Effector memory CD4-positive, alpha-beta T cell (primary cell): ENCODE measurements at regions not wholly inside any gene's neighbourhood (a gene's known extent, or its start where the extent isn't known, plus 50 kb on each side); places are given as distances from the start of the nearest gene placed in this dataset.

Experiments
- DNase-seq, 3 donors: peaks; one replicate each; pipeline ENCODE4 v3.0.0-alpha.2; 2020
- H3K27ac ChIP-seq: 2 replicates; pipeline ENCODE4 v1.7.0; 2013; ENCODE audit warnings: mild to moderate bottlenecking, low read length, moderate library complexity; ENCODE audit not compliant: insufficient read depth, poor library complexity, severe bottlenecking
- H3K27me3 ChIP-seq: replicated peaks from 2 replicates; pipeline ENCODE4 v1.7.0; 2013; ENCODE audit warnings: mild to moderate bottlenecking, low read length; ENCODE audit not compliant: insufficient read depth, control insufficient read depth, poor library complexity, severe bottlenecking
- H3K36me3 ChIP-seq: 2 replicates; pipeline ENCODE4 v1.7.0; 2013; ENCODE audit warnings: mild to moderate bottlenecking, low read length, moderate library complexity; ENCODE audit not compliant: control insufficient read depth, insufficient read depth
- H3K4me1 ChIP-seq: 2 replicates; pipeline ENCODE4 v1.7.0; 2013; ENCODE audit warnings: low read length, mild to moderate bottlenecking; ENCODE audit not compliant: control insufficient read depth, insufficient read depth, poor library complexity, severe bottlenecking
- H3K4me3 ChIP-seq: 2 replicates; pipeline ENCODE4 v1.7.0; 2013; ENCODE audit warnings: low read length, low read depth, mild to moderate bottlenecking; ENCODE audit not compliant: insufficient read depth, poor library complexity, severe bottlenecking
- H3K9me3 ChIP-seq: 2 replicates; pipeline ENCODE4 v1.7.0; 2013; ENCODE audit warnings: mild to moderate bottlenecking, low read length, moderate library complexity; ENCODE audit not compliant: control insufficient read depth

DNA sequence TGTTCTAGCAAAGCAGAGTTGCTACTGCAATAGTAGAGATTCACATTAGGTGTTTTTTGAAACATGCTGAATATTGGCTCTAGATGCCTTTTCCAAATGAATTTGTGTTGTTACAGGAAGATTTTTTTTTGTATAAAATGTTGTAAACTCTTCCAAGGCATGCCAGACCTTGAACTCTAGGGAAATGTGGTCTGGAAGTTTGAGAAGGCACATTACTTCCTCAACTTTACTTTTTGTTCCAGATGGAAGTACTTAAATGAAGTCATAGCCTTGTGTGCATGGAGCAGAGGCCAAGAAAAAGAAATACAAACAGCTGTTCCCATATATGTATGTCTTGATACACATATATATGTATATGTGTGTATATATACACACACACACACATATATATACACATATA is 585.7 kb upstream of the MARCKS start:
- Histone ChIP-seq H3K4me3 (no peak overlapping the region), H3K4me1 (no peaks in the 10 kb centered on the region), H3K36me3 (no peaks in the 10 kb centered on the region), H3K27me3 (no peaks in the 10 kb centered on the region), H3K9me3 (peaks cover 12% of the 10 kb centered on the region), H3K27ac (no peak overlapping the region)
- DNase-seq: no peak

DNA sequence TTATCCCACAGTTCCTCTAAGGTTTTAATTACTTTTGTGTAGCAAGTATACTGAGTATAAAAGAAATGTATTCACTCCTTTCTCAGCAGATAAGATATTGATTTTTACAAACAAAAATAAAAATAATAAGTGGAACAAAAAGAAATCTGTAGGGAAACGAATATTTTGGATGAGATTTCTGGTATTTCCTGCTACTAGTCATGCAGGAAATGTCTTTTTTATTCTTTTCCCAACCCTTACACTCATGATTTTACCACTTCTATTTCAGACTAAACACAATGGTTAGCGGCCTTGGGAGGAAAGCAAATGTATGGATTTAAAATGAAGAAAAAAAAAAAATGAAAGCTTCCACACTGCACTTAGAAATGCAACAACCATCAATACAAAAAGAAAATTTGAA is 580.5 kb upstream of the MARCKS start:
- no peak for DNase-seq
- H3K4me1 ChIP-seq: no peaks in the 10 kb centered on the region
- H3K27me3 ChIP-seq: no peaks in the 10 kb centered on the region

DNA sequence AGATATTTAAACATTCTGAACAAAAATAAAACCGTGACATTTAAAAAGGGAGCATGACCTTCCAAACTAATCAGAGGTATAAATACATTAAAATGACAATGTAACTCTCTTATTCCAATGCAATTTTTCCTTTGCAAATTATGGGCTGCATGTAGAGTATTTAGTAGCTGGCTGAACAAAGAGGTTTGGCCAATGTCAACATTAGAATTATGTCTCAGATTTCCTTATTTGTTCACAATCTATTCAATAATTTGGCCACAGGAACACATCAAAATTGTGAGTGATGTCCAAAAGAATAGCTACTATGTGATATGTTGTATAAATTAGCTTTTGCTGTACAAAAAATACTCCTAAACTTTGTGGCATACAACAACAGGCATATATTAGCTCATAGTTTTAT is 580.0 kb upstream of the MARCKS start:
- Histone ChIP-seq H3K36me3 (no peaks in the 10 kb centered on the region), H3K9me3 (no peaks in the 10 kb centered on the region), H3K27ac (no peak overlapping the region), H3K27me3 (no peaks in the 10 kb centered on the region), H3K4me3 (no peak overlapping the region), H3K4me1 (no peaks in the 10 kb centered on the region)
- no peak for DNase-seq

More for the DNA sequence above, 580.5 kb upstream of the MARCKS start:
- Histone ChIP-seq H3K27ac (no peak overlapping the region), H3K9me3 (no peaks in the 10 kb centered on the region), H3K36me3 (no peaks in the 10 kb centered on the region), H3K4me3 (no peak overlapping the region)

DNA sequence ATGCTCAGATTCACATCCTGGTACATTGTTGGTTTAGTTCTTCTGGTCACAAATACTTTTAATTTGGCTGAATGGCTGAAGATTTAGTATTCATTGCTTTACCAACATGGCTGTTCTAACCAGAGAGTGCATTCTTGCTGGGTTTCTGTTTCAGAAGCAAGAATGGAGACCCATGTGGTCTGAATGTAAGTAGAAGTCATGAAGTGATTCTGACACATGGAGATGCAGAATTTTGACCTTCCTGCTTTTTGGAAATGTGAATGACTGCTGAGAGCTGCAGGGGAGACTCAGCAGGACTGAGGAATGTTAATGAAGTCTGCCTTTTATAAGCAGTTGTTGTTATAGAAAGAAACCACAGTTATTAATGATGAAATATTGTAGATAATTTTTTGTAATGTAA is 576.1 kb upstream of the MARCKS start:
- no peak for DNase-seq
- no peaks in the 10 kb centered on the region for H3K27me3 ChIP-seq
- no peak overlapping the region for H3K27ac ChIP-seq

DNA sequence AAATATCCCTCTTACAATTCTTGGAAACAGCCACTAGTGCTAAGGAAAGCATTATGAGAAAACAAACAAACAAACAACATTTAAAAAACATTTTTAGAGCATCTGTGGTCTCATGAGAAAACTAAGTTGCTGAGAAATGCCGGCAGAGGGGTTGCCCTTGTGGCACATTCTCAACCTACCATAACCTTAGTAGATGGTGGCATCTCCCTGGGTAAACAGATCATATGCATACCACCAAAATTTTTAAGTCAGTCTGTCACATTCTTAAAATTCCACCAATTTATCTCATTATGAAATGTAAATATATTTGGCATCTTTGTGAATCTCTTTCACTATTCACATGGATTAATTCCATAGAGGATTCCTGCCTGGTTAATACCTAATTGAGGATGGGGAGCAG is 575.7 kb upstream of the MARCKS start:
- no peak for DNase-seq
- Histone ChIP-seq H3K9me3 (no peaks in the 10 kb centered on the region), H3K27ac (no peak overlapping the region), H3K27me3 (no peaks in the 10 kb centered on the region), H3K4me3 (no peak overlapping the region), H3K36me3 (no peaks in the 10 kb centered on the region), H3K4me1 (no peaks in the 10 kb centered on the region)

More for the DNA sequence above, 576.1 kb upstream of the MARCKS start:
- Histone ChIP-seq H3K36me3 (no peaks in the 10 kb centered on the region), H3K9me3 (no peaks in the 10 kb centered on the region), H3K4me3 (no peak overlapping the region), H3K4me1 (no peaks in the 10 kb centered on the region)

DNA sequence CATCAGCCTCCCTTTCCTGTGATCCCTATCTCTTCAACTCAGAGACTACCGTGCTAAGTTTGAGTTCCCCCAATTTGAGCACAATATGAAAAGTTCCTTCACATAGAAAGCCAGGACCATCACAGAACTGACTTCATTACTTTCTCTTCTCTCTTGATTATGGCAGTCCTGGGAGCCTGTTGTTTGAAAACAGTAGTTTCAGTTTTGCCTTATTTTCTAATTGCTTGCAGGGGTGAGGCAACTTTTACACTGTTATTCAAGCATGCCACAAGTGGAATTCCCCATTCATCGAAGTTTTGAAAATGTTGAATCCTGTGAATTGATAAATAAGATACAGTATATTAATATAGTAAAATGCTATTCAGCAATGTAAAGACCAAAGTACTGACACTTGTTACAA is 569.7 kb upstream of the MARCKS start:
- Histone ChIP-seq H3K4me1 (no peaks in the 10 kb centered on the region), H3K27me3 (no peaks in the 10 kb centered on the region), H3K27ac (no peak overlapping the region), H3K9me3 (no peaks in the 10 kb centered on the region), H3K36me3 (no peaks in the 10 kb centered on the region), H3K4me3 (no peak overlapping the region)
- no peak for DNase-seq

DNA sequence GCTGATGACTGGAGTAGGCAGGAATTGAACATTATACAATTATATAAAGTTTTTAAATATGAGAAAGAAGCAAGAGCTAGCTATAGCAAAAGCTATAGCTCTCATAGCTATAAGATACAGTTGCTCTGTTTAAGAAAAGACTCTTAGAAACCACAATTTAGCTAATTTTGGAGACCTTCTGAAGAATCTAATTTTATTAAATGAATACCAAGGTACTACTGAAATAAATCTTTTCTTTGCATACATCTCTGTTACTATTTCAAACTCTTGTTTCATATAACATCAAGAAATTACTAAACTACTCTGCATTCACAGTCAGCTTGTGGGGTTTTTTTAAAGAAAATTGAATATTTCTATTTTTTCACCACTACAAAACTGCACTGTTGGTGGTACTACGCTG is 568.7 kb upstream of the MARCKS start:
- no peak overlapping the region for H3K27ac ChIP-seq

DNA sequence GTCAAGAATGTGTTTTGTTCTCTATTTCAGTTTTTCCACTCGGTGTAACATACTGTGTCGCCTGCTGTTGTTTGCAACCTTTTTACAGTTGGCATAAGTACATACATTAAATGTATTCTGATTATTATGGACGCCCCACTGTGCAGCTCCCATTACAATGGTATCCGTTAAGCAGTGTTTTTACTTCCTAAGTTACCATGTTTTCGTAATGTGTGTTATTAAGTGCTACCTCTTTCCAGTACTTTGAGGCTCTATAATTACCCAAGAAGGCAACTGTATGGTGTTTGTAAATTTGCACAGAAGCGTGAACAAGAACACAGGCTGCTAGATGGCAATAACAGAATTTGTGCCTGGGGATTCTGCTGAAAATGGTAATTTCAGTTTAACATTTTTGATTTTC is 568.0 kb upstream of the MARCKS start:
- no peak for DNase-seq
- Histone ChIP-seq H3K27ac (no peak overlapping the region), H3K9me3 (no peaks in the 10 kb centered on the region), H3K27me3 (no peaks in the 10 kb centered on the region), H3K4me3 (no peak overlapping the region), H3K36me3 (no peaks in the 10 kb centered on the region), H3K4me1 (no peaks in the 10 kb centered on the region)

More for the DNA sequence above, 568.7 kb upstream of the MARCKS start:
- no peak for DNase-seq
- Histone ChIP-seq H3K4me3 (no peak overlapping the region), H3K9me3 (no peaks in the 10 kb centered on the region), H3K27me3 (no peaks in the 10 kb centered on the region), H3K36me3 (no peaks in the 10 kb centered on the region), H3K4me1 (no peaks in the 10 kb centered on the region)

DNA sequence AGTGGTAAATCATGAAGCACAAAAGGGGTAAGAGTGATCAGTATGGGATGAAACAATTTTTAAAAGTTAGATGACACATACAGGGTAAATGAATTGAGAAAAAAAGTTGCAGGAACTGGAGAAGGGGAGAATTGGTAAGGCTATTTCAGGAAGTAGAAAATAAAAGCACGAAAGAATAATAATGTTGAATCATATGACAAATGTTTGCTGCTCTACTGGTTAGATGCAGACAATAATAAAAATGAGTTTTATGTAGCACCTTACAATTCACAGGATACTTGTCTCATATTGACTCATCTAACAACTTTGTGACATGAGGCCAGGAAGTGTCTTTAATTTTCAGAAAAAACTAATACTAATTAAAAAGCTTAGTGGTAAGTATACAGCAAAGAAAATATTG is 566.5 kb upstream of the MARCKS start:
- Histone ChIP-seq H3K27me3 (no peaks in the 10 kb centered on the region), H3K9me3 (no peaks in the 10 kb centered on the region), H3K27ac (no peak overlapping the region), H3K36me3 (no peaks in the 10 kb centered on the region), H3K4me1 (no peaks in the 10 kb centered on the region), H3K4me3 (no peak overlapping the region)
- DNase-seq: no peak

DNA sequence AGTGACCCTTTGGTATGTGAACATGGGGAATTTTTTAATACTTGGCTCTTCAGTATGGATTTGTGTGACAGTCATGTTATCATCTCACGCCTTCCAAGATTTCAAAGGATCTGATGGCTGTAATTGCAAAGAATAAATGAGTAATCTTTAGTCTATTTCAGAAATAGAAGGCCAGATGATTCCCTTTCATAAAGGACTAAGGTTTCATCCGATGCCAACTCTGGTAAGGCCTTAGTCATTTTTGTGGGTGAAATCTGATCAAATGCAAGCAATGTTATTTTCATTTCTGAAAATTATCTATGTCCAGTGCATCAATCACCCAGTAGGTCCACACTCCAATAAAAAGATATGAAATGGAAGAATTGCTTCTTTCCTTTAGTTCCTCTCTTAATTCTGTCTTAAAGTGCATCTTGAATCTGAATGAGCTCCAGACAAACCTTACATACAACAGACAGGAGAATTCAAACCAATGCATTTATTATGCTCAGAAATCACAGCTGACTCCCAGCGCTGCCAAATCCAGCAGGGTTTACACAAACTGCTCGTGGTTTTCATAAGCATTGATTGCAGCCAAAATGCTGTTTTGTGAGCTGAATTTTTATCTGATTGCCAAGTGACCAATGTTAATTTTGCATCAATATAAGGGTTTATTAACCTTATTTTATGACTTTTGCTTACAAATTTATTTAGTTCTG is 565.2 kb upstream of the MARCKS start:
- Histone ChIP-seq H3K36me3 (no peaks in the 10 kb centered on the region), H3K9me3 (no peaks in the 10 kb centered on the region), H3K4me3 (no peak overlapping the region), H3K4me1 (no peaks in the 10 kb centered on the region), H3K27me3 (no peaks in the 10 kb centered on the region), H3K27ac (no peak overlapping the region)
- no peak for DNase-seq
